NB4 (cell line): ENCODE measurements at regions not wholly inside any gene's neighbourhood (a gene's known extent, or its start where the extent isn't known, plus 50 kb on each side); places are given as distances from the start of the nearest gene placed in this dataset.

Experiments used
- DNase-seq: peaks from one replicate; pipeline ENCODE4 v3.0.0; 2010; ENCODE audit warnings: low read depth
- H3K4me3 ChIP-seq: one replicate; pipeline ENCODE4 v1.5.1; 2011; ENCODE audit warnings: mild to moderate bottlenecking, low read depth, low read length, moderate library complexity
- CTCF ChIP-seq: IDR thresholded peaks from one replicate; pipeline ENCODE4 v1.5.1; 2012; ENCODE audit warnings: low read depth, low read length
- MAX ChIP-seq: IDR thresholded peaks from 2 replicates; pipeline ENCODE4 v1.6.1; 2011; ENCODE audit warnings: low read depth, low read length
- MYC ChIP-seq: IDR thresholded peaks from 2 replicates; pipeline ENCODE4 v1.6.1; 2011; ENCODE audit warnings: low read depth, low read length
- POLR2A ChIP-seq: IDR thresholded peaks from 2 replicates; pipeline ENCODE4 v1.6.1; 2011; ENCODE audit warnings: mild to moderate bottlenecking; ENCODE audit not compliant: insufficient read length; ENCODE audit errors: extremely low read depth

- DNase-seq: no peak
- H3K4me3 ChIP-seq: no peak overlapping the region
- TF ChIP-seq POLR2A (no peak), MYC (no peak), CTCF (no peak), MAX (no peak)
Measured at GRCh38 chr6:130513770-130514169, 148.0 kb downstream of the TMEM200A start.

- TF ChIP-seq POLR2A: no peak
- no peak for TF ChIP-seq CTCF
- TF ChIP-seq MAX: no peak
- no peak for TF ChIP-seq MYC
- H3K4me3 ChIP-seq: no peak overlapping the region
- no peak for DNase-seq
Measured at GRCh38 chr6:130514712-130515111, 148.9 kb downstream of the TMEM200A start.

- no peak overlapping the region for H3K4me3 ChIP-seq
- no peak for TF ChIP-seq MAX
- TF ChIP-seq MYC: no peak
- TF ChIP-seq CTCF: no peak
- no peak for TF ChIP-seq POLR2A
- no peak for DNase-seq
Measured at GRCh38 chr6:130515306-130515705, 149.5 kb downstream of the TMEM200A start.

- no peak for TF ChIP-seq MAX
- TF ChIP-seq CTCF: no peak
- TF ChIP-seq POLR2A: no peak
- TF ChIP-seq MYC: no peak
- no peak for DNase-seq
- H3K4me3 ChIP-seq: no peak overlapping the region
Measured at GRCh38 chr6:130516604-130517003, 150.8 kb downstream of the TMEM200A start.

- no peak for DNase-seq
- TF ChIP-seq CTCF (no peak), MYC (no peak), MAX (no peak), POLR2A (no peak)
- H3K4me3 ChIP-seq: no peak overlapping the region
Measured at GRCh38 chr6:130517444-130517931, 151.7 kb downstream of the TMEM200A start.
